Stimulated activated naive B cell treated with anti-CD40 and anti-IgM and Interleukin-4, amounts not matched to agents 10 μg/mL and 1 μg/mL and 100 μg/mL, for 72 hours (primary cell): ENCODE measurements at regions not wholly inside any gene's neighbourhood (a gene's known extent, or its start where the extent isn't known, plus 50 kb on each side); places are given as distances from the start of the nearest gene placed in this dataset.

ENCODE experiments used
- ATAC-seq, 2 donors: fragments of 150-1000 bp; cut with Tn5 transposase; replicated peaks; 2 replicates each; pipeline ENCODE4 v1.10.0; 2021; ENCODE audit warnings: moderate library complexity in 1 of 2
- DNase-seq: peaks from one replicate; pipeline ENCODE4 v3.0.0; 2021
- H3K27ac Mint-ChIP-seq: one replicate; pipeline ENCODE4 v1.8.0; 2022; ENCODE audit warnings: mild to moderate bottlenecking, mixed read lengths
- H3K27me3 Mint-ChIP-seq, 2 donors: one replicate each; pipeline ENCODE4 v1.8.0; 2022; ENCODE audit warnings: mixed read lengths in 2 of 2
- H3K36me3 Mint-ChIP-seq, 2 donors: one replicate each; pipeline ENCODE4 v1.8.0; 2022; ENCODE audit warnings: mixed read lengths in 2 of 2, mild to moderate bottlenecking in 1 of 2
- H3K4me1 Mint-ChIP-seq, 2 donors: one replicate each; pipeline ENCODE4 v1.8.0; 2022; ENCODE audit warnings: mixed read lengths in 2 of 2, mild to moderate bottlenecking in 1 of 2
- H3K4me3 Mint-ChIP-seq, 2 donors: one replicate each; pipeline ENCODE4 v1.8.0; 2022; ENCODE audit warnings: mild to moderate bottlenecking in 2 of 2, mixed read lengths in 2 of 2, moderate library complexity in 1 of 2
- H3K9me3 Mint-ChIP-seq, 2 donors: one replicate each; pipeline ENCODE4 v1.8.0; 2022; ENCODE audit warnings: mixed read lengths in 2 of 2, mild to moderate bottlenecking in 1 of 2

DNA sequence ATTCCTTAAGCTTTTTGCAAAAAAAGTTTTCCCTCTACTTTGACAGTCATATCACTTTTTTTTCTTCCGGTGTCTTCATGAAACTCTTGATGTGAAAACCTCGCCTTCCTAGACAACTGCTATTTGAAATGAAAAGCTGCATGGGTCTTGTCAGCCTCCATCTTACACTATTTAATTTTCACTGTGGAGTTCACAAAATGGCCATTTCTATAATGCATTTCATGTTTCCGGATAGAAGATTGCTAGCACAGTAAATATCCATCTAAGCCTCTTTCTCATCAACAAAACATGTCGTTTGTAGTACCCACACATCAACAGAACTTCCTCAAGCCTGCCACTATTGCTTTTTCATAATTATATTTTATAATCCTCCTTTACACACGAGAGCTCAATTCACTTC is 204.9 kb upstream of the ID4 start:
- no peak for ATAC-seq
- H3K27me3 Mint-ChIP-seq, result no peaks in the 10 kb centered on the region
- no peak overlapping the region for H3K4me3 Mint-ChIP-seq
- H3K27ac Mint-ChIP-seq, result no peak overlapping the region
- no peak for DNase-seq
- no peaks in the 10 kb centered on the region for H3K36me3 Mint-ChIP-seq
- no peaks in the 10 kb centered on the region for H3K9me3 Mint-ChIP-seq
- H3K4me1 Mint-ChIP-seq, result no peaks in the 10 kb centered on the region

DNA sequence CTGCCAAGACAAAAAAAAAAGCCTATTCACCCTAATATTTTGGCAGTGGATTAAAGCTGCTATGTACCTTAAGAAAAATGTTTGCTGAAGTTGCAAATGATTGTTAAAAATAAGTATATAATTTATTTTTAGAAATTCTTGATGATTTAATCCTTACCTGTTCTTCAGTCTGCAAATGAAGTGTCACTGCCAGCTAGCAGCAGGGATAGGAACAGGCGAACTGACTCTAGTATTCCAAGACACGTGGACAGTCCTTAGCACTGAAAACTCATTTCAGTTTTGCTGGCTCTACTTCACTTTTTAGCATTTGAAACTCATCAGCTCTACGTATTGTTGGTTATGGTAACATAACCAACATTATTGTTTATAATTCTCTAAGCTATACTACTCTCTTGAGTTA is 204.4 kb upstream of the ID4 start:
- Mint-ChIP-seq H3K27ac (no peak overlapping the region), H3K9me3 (no peaks in the 10 kb centered on the region), H3K27me3 (no peaks in the 10 kb centered on the region), H3K4me1 (no peaks in the 10 kb centered on the region), H3K4me3 (no peak overlapping the region), H3K36me3 (no peaks in the 10 kb centered on the region)
- ATAC-seq (no peak), DNase-seq (no peak)

DNA sequence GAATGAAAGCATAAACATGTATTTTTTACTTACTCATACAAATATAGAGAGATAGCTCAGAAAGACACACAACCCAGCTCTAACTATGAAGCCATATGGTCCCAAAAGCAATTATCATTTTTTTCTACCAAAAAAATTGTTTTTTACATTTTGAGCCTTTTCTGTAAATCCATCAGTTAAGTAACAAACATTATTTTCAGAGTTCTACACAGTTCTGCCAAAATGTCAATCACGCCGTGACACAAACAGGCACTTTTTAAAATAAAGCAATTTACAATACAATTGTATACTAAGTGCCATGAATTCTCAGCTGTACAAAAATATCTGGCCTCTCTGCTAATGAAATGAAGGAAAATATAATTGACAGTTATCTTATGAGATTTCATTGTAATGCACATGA is 201.4 kb upstream of the ID4 start:
- DNase-seq (no peak), ATAC-seq (no peak)
- no peaks in the 10 kb centered on the region for H3K27me3 Mint-ChIP-seq
- H3K9me3 Mint-ChIP-seq, result peaks cover 0 to 5% of the 10 kb centered on the region in 2 donors
- H3K4me1 Mint-ChIP-seq, result no peaks in the 10 kb centered on the region
- H3K36me3 Mint-ChIP-seq, result no peaks in the 10 kb centered on the region
- no peak overlapping the region for H3K27ac Mint-ChIP-seq
- H3K4me3 Mint-ChIP-seq, result no peak overlapping the region

DNA sequence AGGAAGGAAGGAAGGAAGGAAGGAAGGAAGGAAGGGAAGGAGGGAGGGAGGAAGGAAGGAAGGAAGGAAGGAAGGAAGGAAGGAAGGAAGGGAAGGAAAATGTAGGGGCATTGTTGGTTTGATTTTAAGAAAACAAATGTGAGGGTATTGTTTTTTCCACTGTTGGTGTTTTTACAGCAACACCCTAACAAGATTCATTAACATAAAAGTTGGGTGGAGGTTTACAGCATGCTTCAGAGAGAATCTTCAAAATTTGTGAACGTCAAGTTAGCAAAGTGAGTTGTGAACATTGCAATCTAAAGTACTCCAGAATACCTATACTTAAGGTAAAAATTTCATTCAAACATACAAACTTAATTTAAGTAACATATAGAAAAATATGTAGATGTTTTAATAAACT is 200.2 kb upstream of the ID4 start:
- no peak for DNase-seq
- no peak overlapping the region for H3K27ac Mint-ChIP-seq
- no peaks in the 10 kb centered on the region for H3K4me1 Mint-ChIP-seq
- no peak for ATAC-seq
- H3K36me3 Mint-ChIP-seq, result no peaks in the 10 kb centered on the region
- peaks cover 0 to 5% of the 10 kb centered on the region in 2 donors for H3K9me3 Mint-ChIP-seq
- no peak overlapping the region for H3K4me3 Mint-ChIP-seq
- H3K27me3 Mint-ChIP-seq, result no peaks in the 10 kb centered on the region

DNA sequence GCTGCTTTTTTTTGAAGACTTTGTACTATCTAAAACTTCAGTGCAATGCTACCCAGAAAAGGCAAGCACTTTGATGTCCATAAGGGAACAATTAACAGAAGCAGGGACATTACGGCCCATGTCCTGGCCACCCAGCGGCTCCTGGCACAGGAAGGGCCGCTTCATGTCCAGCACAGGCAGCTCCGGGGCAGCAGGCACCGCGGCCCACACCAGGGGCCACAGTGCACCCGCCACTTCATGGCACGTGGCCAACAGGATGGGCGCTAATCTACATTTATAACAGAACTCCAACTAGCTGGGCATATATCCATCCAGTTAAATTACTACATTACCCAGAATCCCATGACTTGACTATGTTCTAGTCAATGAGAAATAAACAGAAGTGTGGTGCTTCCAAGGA is 198.2 kb upstream of the ID4 start:
- DNase-seq (no peak), ATAC-seq (no peak)
- H3K4me3 Mint-ChIP-seq, result no peak overlapping the region
- no peaks in the 10 kb centered on the region for H3K4me1 Mint-ChIP-seq
- H3K36me3 Mint-ChIP-seq, result no peaks in the 10 kb centered on the region
- no peaks in the 10 kb centered on the region for H3K27me3 Mint-ChIP-seq
- no peak overlapping the region for H3K27ac Mint-ChIP-seq
- H3K9me3 Mint-ChIP-seq, result peaks cover 0 to 5% of the 10 kb centered on the region in 2 donors

DNA sequence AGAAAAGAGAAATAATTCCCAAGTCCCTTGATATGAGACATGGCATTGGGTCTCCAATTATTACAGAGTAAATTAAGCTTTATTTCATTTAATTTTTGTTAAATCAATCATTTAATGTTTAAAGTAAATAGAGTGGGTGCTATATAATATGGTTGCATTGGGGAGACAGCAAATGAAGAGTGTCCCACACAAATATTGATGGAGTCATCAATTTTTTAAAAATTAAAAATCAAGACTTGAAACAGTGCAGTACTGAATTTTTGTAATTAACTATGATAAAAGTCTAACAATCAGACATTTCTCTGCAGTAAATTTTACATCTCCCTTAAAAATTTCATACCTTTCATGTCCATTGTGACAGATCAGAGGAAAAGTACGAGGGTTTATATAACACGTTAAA is 193.9 kb upstream of the ID4 start:
- Mint-ChIP-seq H3K27ac (no peak overlapping the region), H3K4me1 (no peaks in the 10 kb centered on the region), H3K9me3 (peaks cover 0 to 5% of the 10 kb centered on the region in 2 donors), H3K36me3 (no peaks in the 10 kb centered on the region), H3K4me3 (no peak overlapping the region), H3K27me3 (no peaks in the 10 kb centered on the region)
- DNase-seq (no peak), ATAC-seq (no peak)

DNA sequence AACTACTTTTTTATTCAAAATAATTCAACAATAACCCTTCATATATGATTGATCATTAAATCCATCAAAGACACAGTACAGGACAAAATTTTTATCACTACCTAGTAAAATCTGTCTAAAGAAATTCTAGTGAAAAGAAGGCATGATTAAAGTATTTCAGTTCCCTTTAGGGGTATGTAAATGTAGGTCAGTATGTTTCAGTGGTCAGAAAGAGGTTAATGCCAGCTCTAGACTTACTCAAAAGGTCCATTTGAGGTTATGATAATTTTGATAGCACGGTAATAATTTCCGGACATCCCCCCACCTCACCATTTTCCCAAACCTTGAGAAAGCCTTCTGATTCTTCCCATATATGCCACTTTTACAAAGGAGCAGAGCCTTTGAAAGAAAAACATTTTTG is 193.5 kb upstream of the ID4 start:
- no peak for DNase-seq

DNA sequence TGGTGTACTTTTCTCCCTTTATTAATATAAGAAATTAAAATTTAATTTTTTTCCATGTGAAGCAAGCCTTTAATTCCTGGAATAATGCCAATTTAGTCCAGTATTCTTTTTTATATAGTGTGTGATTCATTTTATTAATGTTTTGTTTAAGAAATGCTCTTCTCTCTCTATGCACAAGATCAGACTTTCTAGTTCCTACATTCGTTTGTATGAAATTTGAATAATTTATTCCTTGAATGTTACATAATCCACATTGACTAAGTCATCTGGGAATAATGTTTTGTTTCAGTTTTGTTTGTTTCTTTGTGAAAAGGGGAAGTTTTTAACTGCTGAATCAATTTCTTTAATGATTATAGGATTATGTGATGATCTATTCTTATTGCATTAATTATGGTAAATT is 181.4 kb upstream of the ID4 start:
- no peaks in the 10 kb centered on the region for H3K4me1 Mint-ChIP-seq
- no peak for ATAC-seq

More for the DNA sequence above, 193.5 kb upstream of the ID4 start:
- Mint-ChIP-seq H3K36me3 (no peaks in the 10 kb centered on the region), H3K9me3 (peaks cover 0 to 2% of the 10 kb centered on the region in 2 donors), H3K4me3 (no peak overlapping the region), H3K27ac (no peak overlapping the region), H3K27me3 (no peaks in the 10 kb centered on the region), H3K4me1 (no peaks in the 10 kb centered on the region)
- ATAC-seq, result peak; percentile 65 to 71

DNA sequence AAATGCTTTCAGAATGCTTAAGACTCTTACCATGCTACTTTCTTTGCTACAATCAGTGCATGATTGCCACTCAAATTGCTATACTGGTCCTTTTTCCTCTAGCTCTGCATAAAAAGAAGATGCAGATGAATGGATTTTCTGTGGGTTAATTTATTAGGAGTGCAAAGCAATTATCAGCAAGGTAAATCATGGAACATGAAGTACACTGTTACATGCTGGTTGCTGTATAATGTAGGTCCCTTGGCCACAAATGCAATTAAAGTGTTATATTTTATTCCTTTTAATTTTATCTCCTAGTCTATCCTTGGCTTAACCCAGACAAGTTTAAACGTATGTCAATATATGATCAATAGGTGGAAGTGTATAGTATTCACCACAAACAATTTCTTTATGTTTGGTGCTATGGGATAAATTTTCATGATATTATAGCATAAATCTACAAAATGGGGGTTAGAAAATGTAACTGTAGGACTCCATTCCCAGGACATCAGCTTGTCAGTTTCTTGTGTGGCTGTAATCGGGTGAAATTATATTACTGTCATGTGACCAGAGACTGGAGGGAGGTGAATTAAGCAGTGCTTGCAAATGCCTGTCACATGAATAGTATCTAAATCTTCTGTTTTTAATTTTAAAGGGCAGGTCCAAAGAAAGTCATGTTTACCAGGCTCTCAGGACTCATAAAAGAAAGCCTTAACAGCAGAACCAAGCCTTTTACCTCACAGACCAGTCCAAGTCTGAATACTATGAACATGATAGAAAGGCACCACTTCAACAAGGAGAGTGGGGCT is 176.9 kb upstream of the ID4 start:
- no peaks in the 10 kb centered on the region for H3K36me3 Mint-ChIP-seq
- H3K4me3 Mint-ChIP-seq, result no peak overlapping the region
- DNase-seq, result no peak
- peaks cover 6 to 7% of the 10 kb centered on the region in 2 donors for H3K9me3 Mint-ChIP-seq
- H3K27me3 Mint-ChIP-seq, result no peaks in the 10 kb centered on the region
- no peak overlapping the region for H3K27ac Mint-ChIP-seq
- ATAC-seq, result no peak
- no peaks in the 10 kb centered on the region for H3K4me1 Mint-ChIP-seq

More for the DNA sequence above, 181.4 kb upstream of the ID4 start:
- no peak overlapping the region for H3K27ac Mint-ChIP-seq
- peaks cover 3 to 4% of the 10 kb centered on the region in 2 donors for H3K9me3 Mint-ChIP-seq
- no peak for DNase-seq
- H3K27me3 Mint-ChIP-seq, result no peaks in the 10 kb centered on the region
- no peak overlapping the region for H3K4me3 Mint-ChIP-seq
- H3K36me3 Mint-ChIP-seq, result no peaks in the 10 kb centered on the region

DNA sequence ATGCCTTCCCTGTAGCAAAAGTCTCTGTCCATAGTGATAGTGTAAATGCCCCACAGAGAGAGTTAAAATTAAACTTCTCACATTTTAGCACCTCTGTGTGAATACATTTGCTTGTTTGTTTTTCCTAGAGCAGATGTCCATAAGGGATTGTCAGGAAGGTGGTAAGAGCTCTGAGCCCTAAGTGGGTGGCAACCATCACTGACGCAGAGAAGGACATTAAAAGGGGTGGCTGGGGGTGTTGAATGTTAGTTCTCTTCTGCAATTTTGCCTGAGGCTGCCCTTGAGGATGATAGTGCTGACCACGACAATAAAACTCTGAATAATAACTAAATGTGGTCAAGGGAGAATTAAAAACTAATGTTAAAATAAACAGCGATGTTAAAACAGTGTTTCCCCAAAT is 174.3 kb upstream of the ID4 start:
- H3K27ac Mint-ChIP-seq, result no peak overlapping the region
- H3K27me3 Mint-ChIP-seq, result no peaks in the 10 kb centered on the region
- peaks cover 5 to 7% of the 10 kb centered on the region in 2 donors for H3K9me3 Mint-ChIP-seq
- H3K4me3 Mint-ChIP-seq, result no peak overlapping the region
- DNase-seq (no peak), ATAC-seq (no peak)
- no peaks in the 10 kb centered on the region for H3K36me3 Mint-ChIP-seq
- no peaks in the 10 kb centered on the region for H3K4me1 Mint-ChIP-seq

DNA sequence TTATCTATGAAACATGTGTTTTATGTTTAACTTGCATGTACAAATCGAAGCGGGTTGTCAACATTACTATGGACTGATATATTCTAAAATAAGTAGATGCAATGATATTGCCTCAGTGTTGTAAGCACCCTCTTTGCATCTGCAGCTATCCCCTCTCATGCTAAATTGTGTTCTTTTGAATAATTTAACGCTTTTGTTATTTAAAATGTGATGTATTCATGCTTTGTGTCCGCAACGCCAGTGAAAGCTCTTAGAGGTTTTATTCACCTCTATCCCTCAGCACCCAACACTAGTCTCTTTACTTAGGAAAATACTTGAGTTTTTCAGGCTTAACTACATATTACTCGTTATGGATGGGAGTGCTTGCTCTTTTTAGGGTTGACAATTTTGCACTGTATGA is 173.7 kb upstream of the ID4 start:
- DNase-seq (no peak), ATAC-seq (no peak)
- Mint-ChIP-seq H3K27me3 (no peaks in the 10 kb centered on the region), H3K36me3 (no peaks in the 10 kb centered on the region), H3K4me3 (no peak overlapping the region), H3K4me1 (no peaks in the 10 kb centered on the region), H3K27ac (no peak overlapping the region), H3K9me3 (peaks cover 3 to 5% of the 10 kb centered on the region in 2 donors)

DNA sequence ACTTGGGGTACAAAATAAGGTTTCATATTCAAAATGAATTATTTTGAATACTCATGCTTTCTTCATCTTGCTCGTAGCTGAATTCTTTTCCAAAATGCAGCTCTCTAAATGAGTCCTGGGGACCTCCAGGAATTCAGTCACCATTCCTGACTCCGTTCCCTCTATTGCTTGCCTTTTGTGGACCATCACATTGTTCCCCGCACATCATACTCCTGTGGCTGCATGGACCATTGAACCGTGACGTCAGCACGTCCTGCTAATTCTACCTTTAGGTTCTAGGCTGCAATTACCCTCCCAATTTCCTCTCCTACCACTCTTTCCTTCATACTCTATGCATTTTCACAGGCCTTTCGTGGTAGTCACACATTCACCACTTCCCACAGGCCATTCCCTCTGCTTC is 173.1 kb upstream of the ID4 start:
- peaks cover 3 to 5% of the 10 kb centered on the region in 2 donors for H3K9me3 Mint-ChIP-seq
- H3K27ac Mint-ChIP-seq, result no peak overlapping the region
- no peak for ATAC-seq

DNA sequence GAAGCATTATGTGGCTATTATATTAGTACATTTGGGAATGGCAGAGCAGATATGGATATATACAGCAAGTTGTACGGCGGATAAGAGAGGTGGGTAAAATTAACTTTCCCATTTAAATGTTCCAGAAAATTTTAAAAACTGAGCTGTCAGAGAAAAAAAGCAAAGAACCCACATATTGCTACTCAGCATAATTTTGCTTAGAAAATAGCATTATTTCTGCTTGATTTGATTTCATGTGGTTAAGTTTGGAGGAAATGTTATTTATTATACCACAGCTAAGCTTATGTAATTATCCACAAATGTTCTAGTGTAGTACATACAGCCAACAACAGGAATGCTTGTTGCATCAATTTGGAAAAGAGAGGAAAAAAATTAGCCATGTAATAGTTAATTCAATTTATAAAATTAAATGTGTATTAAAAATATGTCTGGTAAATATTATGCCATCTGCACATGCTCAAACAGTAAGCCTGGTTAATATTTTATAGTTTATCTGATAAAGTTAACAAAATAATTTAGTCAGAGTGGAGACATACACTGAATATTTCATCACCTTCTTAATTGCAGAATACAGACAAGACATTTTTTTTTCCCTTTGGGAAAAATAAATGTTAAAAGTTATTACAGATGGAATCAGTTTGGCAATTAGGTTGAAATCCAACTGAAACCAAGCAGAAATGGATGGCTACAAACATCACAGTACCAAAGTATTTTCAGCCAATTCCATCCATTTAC is 172.1 kb upstream of the ID4 start:
- no peaks in the 10 kb centered on the region for H3K4me1 Mint-ChIP-seq
- peaks cover 3 to 5% of the 10 kb centered on the region in 2 donors for H3K9me3 Mint-ChIP-seq
- ATAC-seq, result no peak
- H3K36me3 Mint-ChIP-seq, result no peaks in the 10 kb centered on the region
- DNase-seq, result no peak
- H3K27me3 Mint-ChIP-seq, result no peaks in the 10 kb centered on the region
- no peak overlapping the region for H3K4me3 Mint-ChIP-seq
- H3K27ac Mint-ChIP-seq, result no peak overlapping the region

More for the DNA sequence above, 173.1 kb upstream of the ID4 start:
- Mint-ChIP-seq H3K36me3 (no peaks in the 10 kb centered on the region), H3K4me3 (no peak overlapping the region), H3K27me3 (no peaks in the 10 kb centered on the region), H3K4me1 (no peaks in the 10 kb centered on the region)
- no peak for DNase-seq

DNA sequence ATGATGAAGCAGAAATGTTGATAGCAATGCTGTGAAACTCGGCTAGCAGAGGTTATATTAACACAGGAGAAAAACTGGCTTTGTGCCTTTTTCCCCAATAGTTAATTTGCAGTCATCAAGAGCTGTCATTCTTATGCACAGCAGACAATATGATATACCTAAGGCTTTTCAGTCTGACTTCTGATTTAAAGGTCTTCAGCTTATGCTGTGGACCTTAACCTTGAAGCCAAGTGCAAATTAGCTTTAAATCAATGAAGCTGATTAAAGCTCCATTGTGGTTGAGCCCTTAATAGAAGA is 171.6 kb upstream of the ID4 start:
- H3K4me3 Mint-ChIP-seq, result no peak overlapping the region
- peaks cover 3 to 5% of the 10 kb centered on the region in 2 donors for H3K9me3 Mint-ChIP-seq
- DNase-seq (no peak), ATAC-seq (no peak)
- no peaks in the 10 kb centered on the region for H3K4me1 Mint-ChIP-seq
- H3K27ac Mint-ChIP-seq, result no peak overlapping the region
- no peaks in the 10 kb centered on the region for H3K36me3 Mint-ChIP-seq
- H3K27me3 Mint-ChIP-seq, result no peaks in the 10 kb centered on the region

DNA sequence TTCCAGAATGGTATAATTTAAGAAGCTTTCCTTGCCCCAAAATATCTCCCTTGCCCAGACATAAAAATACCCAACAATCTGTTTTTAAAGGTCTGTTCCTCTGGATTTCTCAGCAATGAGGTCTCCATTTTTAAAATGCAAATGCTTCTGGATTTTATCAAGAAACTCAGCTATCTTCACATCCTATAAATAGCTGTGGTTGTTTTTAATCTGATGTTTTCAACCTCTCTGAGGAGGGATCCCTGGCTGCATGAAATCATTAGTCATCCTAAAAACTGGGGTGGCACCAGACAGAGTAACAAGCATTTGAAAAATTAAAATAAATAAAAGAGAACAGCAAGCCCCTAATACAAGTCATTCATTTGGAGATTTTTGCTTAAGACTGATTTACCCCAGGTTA is 168.5 kb upstream of the ID4 start:
- H3K4me3 Mint-ChIP-seq, result no peak overlapping the region
- H3K27ac Mint-ChIP-seq, result no peak overlapping the region
- no peaks in the 10 kb centered on the region for H3K4me1 Mint-ChIP-seq
- ATAC-seq, result no peak
- no peaks in the 10 kb centered on the region for H3K36me3 Mint-ChIP-seq
- H3K27me3 Mint-ChIP-seq, result no peaks in the 10 kb centered on the region
- H3K9me3 Mint-ChIP-seq, result peaks cover 0 to 1% of the 10 kb centered on the region in 2 donors
- no peak for DNase-seq
